Activated naive CD8-positive, alpha-beta T cell (primary cell): ENCODE measurements at regions not wholly inside any gene's neighbourhood (a gene's known extent, or its start where the extent isn't known, plus 50 kb on each side); places are given as distances from the start of the nearest gene placed in this dataset.

Source experiments
- H3K27ac Mint-ChIP-seq: one replicate; pipeline ENCODE4 v1.8.0; 2021; ENCODE audit warnings: mixed read lengths
- H3K27me3 Mint-ChIP-seq: one replicate; pipeline ENCODE4 v1.8.0; 2021; ENCODE audit warnings: mixed read lengths
- H3K36me3 Mint-ChIP-seq: one replicate; pipeline ENCODE4 v1.8.0; 2021; ENCODE audit warnings: mixed read lengths
- H3K4me1 Mint-ChIP-seq: one replicate; pipeline ENCODE4 v1.8.0; 2021; ENCODE audit warnings: low read depth, mixed read lengths
- H3K4me3 Mint-ChIP-seq: one replicate; pipeline ENCODE4 v1.8.0; 2021; ENCODE audit warnings: mild to moderate bottlenecking, mixed read lengths
- H3K9me3 Mint-ChIP-seq: one replicate; pipeline ENCODE4 v1.8.0; 2021; ENCODE audit warnings: low read depth, mixed read lengths

GRCh38 chr12:39043424-39043822, 138.0 kb upstream of the CPNE8 start:
- Mint-ChIP-seq H3K4me1 (no peaks in the 10 kb centered on the region), H3K27me3 (no peaks in the 10 kb centered on the region), H3K4me3 (no peak overlapping the region), H3K9me3 (no peaks in the 10 kb centered on the region), H3K36me3 (no peaks in the 10 kb centered on the region), H3K27ac (no peak overlapping the region)

- H3K4me1 Mint-ChIP-seq: no peaks in the 10 kb centered on the region
- H3K27ac Mint-ChIP-seq: no peak overlapping the region
- no peaks in the 10 kb centered on the region for H3K9me3 Mint-ChIP-seq
- H3K27me3 Mint-ChIP-seq: peaks cover 1% of the 10 kb centered on the region
- no peak overlapping the region for H3K4me3 Mint-ChIP-seq
- no peaks in the 10 kb centered on the region for H3K36me3 Mint-ChIP-seq
Observed at GRCh38 chr12:39040275-39040674, 134.9 kb upstream of the CPNE8 start.

GRCh38 chr12:39037115-39037514, 131.7 kb upstream of the CPNE8 start:
- Mint-ChIP-seq H3K36me3 (no peaks in the 10 kb centered on the region), H3K9me3 (no peaks in the 10 kb centered on the region), H3K4me3 (no peak overlapping the region), H3K4me1 (no peaks in the 10 kb centered on the region), H3K27ac (no peak overlapping the region), H3K27me3 (peaks cover 1% of the 10 kb centered on the region)

- H3K4me3 Mint-ChIP-seq: no peak overlapping the region
Observed at GRCh38 chr12:39036105-39036504, 130.7 kb upstream of the CPNE8 start.

GRCh38 chr12:39033782-39034181, 128.4 kb upstream of the CPNE8 start:
- Mint-ChIP-seq H3K36me3 (no peaks in the 10 kb centered on the region), H3K27ac (no peak overlapping the region), H3K27me3 (peaks cover 1% of the 10 kb centered on the region), H3K4me3 (no peak overlapping the region), H3K4me1 (no peaks in the 10 kb centered on the region), H3K9me3 (peaks cover 3% of the 10 kb centered on the region)

More at GRCh38 chr12:39036105-39036504, 130.7 kb upstream of the CPNE8 start:
- H3K36me3 Mint-ChIP-seq: no peaks in the 10 kb centered on the region
- no peaks in the 10 kb centered on the region for H3K9me3 Mint-ChIP-seq
- no peak overlapping the region for H3K27ac Mint-ChIP-seq
- peaks cover 1% of the 10 kb centered on the region for H3K27me3 Mint-ChIP-seq
- no peaks in the 10 kb centered on the region for H3K4me1 Mint-ChIP-seq

- peaks cover 3% of the 10 kb centered on the region for H3K9me3 Mint-ChIP-seq
- H3K27me3 Mint-ChIP-seq: peaks cover 1% of the 10 kb centered on the region
- no peaks in the 10 kb centered on the region for H3K4me1 Mint-ChIP-seq
- no peaks in the 10 kb centered on the region for H3K36me3 Mint-ChIP-seq
- no peak overlapping the region for H3K27ac Mint-ChIP-seq
- no peak overlapping the region for H3K4me3 Mint-ChIP-seq
Observed at GRCh38 chr12:39032448-39032847, 127.1 kb upstream of the CPNE8 start.

GRCh38 chr12:39032034-39032433, 126.6 kb upstream of the CPNE8 start:
- no peaks in the 10 kb centered on the region for H3K4me1 Mint-ChIP-seq
- H3K9me3 Mint-ChIP-seq: peaks cover 3% of the 10 kb centered on the region
- H3K4me3 Mint-ChIP-seq: no peak overlapping the region
- no peaks in the 10 kb centered on the region for H3K36me3 Mint-ChIP-seq
- H3K27ac Mint-ChIP-seq: no peak overlapping the region
- no peaks in the 10 kb centered on the region for H3K27me3 Mint-ChIP-seq

GRCh38 chr12:39028382-39028781, 123.0 kb upstream of the CPNE8 start:
- Mint-ChIP-seq H3K9me3 (peaks cover 11% of the 10 kb centered on the region), H3K4me1 (no peaks in the 10 kb centered on the region), H3K27ac (no peak overlapping the region), H3K27me3 (no peaks in the 10 kb centered on the region), H3K36me3 (no peaks in the 10 kb centered on the region), H3K4me3 (no peak overlapping the region)

GRCh38 chr12:39012870-39013269, 107.5 kb upstream of the CPNE8 start:
- Mint-ChIP-seq H3K9me3 (peaks cover 5% of the 10 kb centered on the region), H3K27me3 (no peaks in the 10 kb centered on the region)

GRCh38 chr12:39011166-39011565, 105.8 kb upstream of the CPNE8 start:
- Mint-ChIP-seq H3K9me3 (peaks cover 5% of the 10 kb centered on the region), H3K4me3 (no peak overlapping the region), H3K27ac (no peak overlapping the region), H3K27me3 (no peaks in the 10 kb centered on the region), H3K36me3 (no peaks in the 10 kb centered on the region), H3K4me1 (no peaks in the 10 kb centered on the region)

More at GRCh38 chr12:39012870-39013269, 107.5 kb upstream of the CPNE8 start:
- H3K4me1 Mint-ChIP-seq: no peaks in the 10 kb centered on the region
- H3K4me3 Mint-ChIP-seq: no peak overlapping the region
- no peaks in the 10 kb centered on the region for H3K36me3 Mint-ChIP-seq
- no peak overlapping the region for H3K27ac Mint-ChIP-seq

- Mint-ChIP-seq H3K27ac (no peak overlapping the region), H3K36me3 (no peaks in the 10 kb centered on the region), H3K4me3 (no peak overlapping the region), H3K27me3 (no peaks in the 10 kb centered on the region), H3K4me1 (no peaks in the 10 kb centered on the region), H3K9me3 (peaks cover 5% of the 10 kb centered on the region)
Observed at GRCh38 chr12:39010406-39010805, 105.0 kb upstream of the CPNE8 start.

GRCh38 chr12:39007619-39008018, 102.2 kb upstream of the CPNE8 start:
- Mint-ChIP-seq H3K4me3 (no peak overlapping the region), H3K27ac (no peak overlapping the region), H3K36me3 (no peaks in the 10 kb centered on the region), H3K9me3 (peaks cover 2% of the 10 kb centered on the region), H3K4me1 (no peaks in the 10 kb centered on the region), H3K27me3 (no peaks in the 10 kb centered on the region)

GRCh38 chr12:39006286-39006685, 100.9 kb upstream of the CPNE8 start:
- Mint-ChIP-seq H3K36me3 (no peaks in the 10 kb centered on the region), H3K27ac (no peak overlapping the region), H3K4me3 (no peak overlapping the region), H3K9me3 (no peaks in the 10 kb centered on the region), H3K4me1 (no peaks in the 10 kb centered on the region), H3K27me3 (no peaks in the 10 kb centered on the region)

GRCh38 chr12:39005671-39006070, 100.3 kb upstream of the CPNE8 start:
- no peaks in the 10 kb centered on the region for H3K4me1 Mint-ChIP-seq
- no peak overlapping the region for H3K4me3 Mint-ChIP-seq
- no peaks in the 10 kb centered on the region for H3K27me3 Mint-ChIP-seq
- no peaks in the 10 kb centered on the region for H3K36me3 Mint-ChIP-seq
- no peak overlapping the region for H3K27ac Mint-ChIP-seq
- no peaks in the 10 kb centered on the region for H3K9me3 Mint-ChIP-seq

- Mint-ChIP-seq H3K27me3 (no peaks in the 10 kb centered on the region), H3K4me3 (no peak overlapping the region), H3K27ac (no peak overlapping the region), H3K4me1 (no peaks in the 10 kb centered on the region), H3K36me3 (no peaks in the 10 kb centered on the region), H3K9me3 (no peaks in the 10 kb centered on the region)
Observed at GRCh38 chr12:39003541-39004155, 98.3 kb upstream of the CPNE8 start.

- Mint-ChIP-seq H3K27ac (no peak overlapping the region), H3K27me3 (no peaks in the 10 kb centered on the region), H3K36me3 (no peaks in the 10 kb centered on the region), H3K9me3 (peaks cover 3% of the 10 kb centered on the region), H3K4me1 (no peaks in the 10 kb centered on the region), H3K4me3 (no peak overlapping the region)
Observed at GRCh38 chr12:39000370-39000769, 95.0 kb upstream of the CPNE8 start.
